HUDEP-2 (cell line): ENCODE measurements at regions not wholly inside any gene's neighbourhood (a gene's known extent, or its start where the extent isn't known, plus 50 kb on each side); places are given as distances from the start of the nearest gene placed in this dataset.

Experiments used
- DNase-seq, 76 experiments: peaks; one replicate each; lab custom pipeline; 2025; ENCODE audit not compliant: unreplicated experiment in 76 of 76; lab: John Stamatoyannopoulos, UW

DNA sequence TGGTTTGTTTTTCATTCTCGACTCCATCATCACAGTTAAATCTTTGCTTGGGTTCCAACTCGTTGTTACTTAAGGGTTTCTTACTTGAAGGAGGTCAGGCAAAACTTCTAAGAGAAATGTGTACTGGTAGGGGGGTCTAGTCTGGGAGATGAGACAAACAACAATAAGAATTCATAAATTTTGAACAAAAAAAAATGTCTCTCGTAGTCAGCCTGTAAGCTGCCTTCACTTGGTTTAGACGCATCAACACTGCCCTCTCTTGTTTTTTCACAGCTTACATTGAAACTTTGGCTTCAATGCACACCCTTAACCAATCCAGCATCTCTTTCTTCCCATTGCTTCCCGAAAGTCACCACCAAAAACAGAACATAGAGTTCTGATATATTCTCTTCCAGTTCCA lies 576.4 kb upstream of the PIK3C3 start:
- no peak for DNase-seq

DNA sequence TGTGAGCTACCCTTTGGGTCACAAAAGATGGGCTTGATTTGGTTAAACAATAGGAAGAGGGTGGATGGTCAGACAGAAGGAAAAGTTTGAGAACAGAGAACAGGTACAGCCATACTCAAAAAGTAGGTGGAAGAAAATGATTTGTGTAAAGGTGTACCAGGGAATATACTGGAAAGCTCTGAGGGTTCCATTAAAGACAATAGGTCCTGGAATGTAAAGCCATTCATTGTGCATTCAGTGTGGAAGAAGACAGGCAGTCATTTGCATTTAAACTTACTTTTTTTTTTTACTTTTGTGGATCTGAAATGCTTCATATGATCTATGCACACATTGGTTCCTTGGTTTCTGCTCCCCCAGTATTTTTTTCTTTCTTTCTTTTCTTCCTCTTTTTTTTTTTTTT lies 581.4 kb upstream of the PIK3C3 start:
- DNase-seq = no peak

DNA sequence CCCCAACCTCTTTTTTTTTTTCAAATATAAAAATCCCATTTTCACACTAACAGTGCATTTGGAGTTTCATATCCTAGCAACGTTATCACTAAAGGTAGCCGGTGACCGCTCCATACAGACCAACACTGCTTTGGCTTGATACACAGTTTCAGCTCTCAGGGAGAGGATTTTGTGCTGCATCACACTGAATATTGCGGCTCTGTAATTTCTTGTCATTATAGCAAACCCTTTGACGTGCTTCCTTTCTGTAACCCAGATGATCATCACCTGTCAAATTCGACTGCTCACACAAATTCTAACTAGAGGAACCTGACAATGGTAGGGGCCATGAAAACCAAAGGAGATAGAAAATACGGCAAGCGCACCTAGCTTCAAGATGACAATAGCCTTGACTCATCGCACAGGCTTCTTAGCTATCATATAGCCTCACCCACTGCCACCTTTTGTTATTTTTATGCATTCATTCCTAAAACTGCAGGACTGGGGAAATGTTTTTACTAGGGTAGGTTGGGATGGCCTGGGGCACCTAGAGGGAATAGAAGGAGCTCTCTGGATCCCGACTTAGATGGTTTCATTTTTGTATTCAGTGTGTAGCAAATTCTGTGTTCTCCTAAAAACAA lies 582.9 kb upstream of the PIK3C3 start:
- no peak for DNase-seq

DNA sequence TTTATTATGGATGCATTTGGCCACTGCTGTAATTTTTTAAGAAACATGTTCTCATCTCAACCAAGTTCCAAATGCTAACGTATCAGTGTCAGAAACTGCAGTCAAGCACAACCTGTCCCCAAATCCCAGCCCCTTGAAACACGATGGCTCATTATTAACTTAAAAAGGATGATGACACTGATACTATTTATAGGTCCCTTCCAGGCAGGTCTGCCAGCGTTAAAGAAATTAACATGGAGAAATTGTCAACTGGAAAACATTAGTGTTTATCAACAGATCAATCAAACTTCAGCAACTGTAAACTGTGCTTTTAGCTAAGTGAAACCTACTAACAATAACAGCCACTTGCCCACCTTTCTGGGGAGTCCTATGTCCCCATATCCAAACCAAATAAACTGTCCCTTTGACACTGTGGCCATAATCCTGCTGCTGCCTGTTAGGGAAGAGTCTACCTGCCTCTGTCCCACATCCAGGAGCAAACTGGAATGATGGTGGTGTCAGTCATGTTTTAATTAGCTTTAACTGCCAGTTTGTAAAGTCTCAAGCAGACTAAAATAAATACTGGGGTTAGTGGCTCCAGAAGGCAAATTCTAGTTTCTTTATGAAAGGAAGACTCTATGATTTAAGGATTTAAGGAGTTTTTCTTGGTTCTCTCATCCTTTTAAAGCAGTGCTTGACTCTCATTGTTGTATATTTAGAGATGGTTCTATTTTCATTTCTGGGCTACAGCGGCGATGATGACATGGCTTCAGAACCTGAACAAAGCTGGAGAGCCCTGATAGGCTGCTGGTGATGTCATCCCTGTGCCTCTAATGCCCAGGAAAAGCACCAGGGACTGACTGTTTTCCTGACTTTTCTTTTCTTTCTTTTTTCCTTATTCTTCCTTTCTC lies 583.6 kb upstream of the PIK3C3 start:
- no peak for DNase-seq

DNA sequence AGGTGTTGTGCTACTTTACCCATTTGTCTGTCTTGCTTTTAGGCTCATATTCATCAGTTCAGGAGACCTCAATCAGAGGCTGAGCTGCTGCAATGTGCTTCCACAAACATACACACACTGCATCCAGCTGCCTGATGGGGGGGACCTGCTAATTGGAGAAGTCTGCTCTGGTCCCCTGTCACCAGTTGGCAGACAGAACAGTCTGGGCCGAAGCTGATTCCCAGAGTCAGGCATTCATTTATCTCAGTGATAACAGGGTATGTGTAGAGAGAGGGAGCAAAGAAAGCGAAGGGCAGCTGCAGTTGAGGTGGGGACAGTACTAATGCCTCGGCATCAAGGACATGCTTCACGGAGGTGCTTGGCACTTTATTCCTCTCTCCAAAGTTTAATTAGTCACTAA lies 584.3 kb upstream of the PIK3C3 start:
- DNase-seq = no peak

DNA sequence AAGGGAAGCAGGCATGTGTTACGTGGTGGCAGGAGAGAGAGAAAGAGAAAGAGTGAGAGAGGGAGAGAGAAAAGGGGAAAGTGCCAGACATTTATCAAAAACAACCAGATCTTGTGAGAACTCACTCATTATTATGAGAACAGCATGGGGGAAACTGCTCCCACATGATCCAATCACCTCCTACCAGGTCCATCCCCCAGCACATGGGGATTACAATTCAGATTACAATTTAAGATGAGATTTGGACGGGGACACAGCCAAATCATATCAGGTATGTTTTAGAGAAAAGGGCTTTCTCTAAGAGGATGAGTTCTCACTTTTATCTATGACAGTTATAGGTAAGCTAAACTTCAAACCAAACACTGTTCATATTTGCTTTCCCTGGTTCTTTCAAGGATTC lies 597.3 kb upstream of the PIK3C3 start:
- DNase-seq = no peak

DNA sequence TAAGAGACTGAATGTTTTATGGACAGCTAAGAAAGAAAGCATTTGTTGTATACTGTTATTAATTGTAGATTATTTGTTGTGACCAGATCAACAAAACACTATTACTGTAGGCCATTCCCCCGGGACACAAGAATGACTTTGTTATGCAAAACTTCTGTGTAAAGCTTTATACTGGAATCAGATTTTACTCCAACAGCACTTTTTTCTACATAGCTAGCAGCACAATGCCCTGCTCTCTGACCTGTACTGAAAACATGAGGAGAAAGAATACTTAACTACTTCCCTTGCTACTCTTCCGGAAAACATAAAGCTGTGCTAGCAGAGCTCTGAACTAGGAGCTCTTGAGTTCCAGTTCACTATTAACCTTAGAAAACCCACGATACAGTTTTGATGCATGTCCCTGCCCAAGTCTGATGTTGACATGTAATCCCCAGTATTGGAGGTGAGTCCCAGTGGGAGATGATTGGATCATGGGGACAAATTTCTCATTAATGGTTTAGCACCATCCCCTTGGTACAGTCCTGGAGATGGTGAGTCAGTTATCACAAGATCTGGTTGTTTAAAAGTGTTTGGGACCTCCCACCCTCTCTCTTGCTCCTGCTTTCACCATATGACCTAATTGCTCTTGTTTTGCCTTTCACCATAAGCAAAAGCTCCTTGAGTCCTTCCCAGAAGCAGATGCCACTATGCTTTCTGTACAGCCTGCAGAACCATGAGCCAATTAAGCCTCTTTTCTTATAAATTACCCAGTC lies 601.1 kb upstream of the PIK3C3 start:
- no peak for DNase-seq

DNA sequence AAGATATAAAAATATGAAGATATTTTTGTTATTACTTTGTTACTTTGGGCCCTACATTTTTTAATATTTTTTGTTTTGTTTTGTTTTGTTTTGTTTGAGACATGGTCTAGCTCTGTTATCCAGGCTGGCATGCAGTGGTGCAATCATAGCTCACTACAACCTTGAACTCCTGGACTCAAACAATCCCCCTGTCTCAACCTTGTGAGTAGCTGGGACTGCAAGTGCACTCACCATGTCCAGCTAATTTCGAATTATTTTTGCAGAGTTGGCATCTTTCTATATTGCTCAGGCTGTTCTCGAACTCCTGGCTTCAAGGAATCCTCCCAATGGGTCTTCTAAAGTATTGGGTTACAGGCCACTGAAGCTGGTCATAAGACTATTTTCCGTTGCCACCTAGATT lies 603.6 kb upstream of the PIK3C3 start:
- no peak for DNase-seq

DNA sequence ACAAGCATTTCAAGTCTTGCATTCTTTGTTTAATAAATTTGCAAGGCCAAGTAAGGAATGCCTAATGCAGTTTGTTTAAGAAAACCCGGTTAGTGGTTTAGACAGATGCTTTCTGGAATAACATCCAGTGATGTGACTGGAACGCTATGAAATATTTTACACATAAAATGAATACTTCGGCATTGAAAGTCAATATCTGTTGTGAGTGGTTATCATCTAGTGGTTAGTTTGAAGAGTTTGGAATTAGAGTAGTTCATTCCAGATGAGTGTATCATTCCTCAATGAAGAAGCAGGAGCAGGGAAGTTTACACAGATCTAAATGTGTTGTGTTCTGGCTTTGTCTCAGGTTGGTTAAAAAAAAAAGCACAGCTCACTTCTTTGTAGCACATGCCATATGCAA lies 608.0 kb upstream of the PIK3C3 start:
- DNase-seq = no peak

DNA sequence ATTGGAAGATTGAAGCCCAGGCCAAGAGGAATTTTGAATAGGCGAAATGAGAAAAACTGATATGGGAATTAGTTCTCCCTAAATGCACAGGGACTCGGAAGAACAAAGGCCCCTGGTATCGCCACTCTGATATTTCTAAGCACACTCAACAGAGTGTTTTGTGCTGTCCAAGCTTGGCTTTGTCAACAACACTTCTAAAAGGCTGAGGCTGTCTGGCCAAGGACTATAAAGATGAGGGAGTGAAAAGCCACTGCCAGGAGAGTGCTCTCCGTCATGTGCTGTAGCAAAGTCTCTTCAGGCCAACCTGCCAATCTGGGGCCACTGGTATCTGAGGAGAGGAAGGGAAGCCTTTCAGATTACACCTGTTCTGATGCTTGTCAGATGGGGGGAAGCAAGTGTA lies 611.2 kb upstream of the PIK3C3 start:
- no peak for DNase-seq

DNA sequence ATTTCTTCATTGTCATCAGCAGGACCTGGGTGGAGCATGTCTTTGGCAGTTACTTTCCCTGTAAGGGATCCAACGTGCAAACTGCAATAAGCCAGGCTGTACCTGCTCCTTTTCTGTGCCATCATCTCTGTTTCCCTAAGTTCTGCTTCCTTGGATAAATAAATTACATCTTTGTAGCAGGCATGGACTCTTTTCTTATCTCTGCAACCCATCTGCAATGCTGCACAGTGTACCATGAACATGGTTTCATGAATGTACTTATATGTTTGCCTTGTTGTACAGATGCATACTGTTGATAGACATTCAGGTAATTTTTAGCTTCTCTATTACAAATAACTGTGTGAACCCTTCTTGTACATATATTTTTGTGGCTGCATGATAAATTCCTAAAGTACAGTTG lies 616.7 kb upstream of the PIK3C3 start:
- no peak for DNase-seq

DNA sequence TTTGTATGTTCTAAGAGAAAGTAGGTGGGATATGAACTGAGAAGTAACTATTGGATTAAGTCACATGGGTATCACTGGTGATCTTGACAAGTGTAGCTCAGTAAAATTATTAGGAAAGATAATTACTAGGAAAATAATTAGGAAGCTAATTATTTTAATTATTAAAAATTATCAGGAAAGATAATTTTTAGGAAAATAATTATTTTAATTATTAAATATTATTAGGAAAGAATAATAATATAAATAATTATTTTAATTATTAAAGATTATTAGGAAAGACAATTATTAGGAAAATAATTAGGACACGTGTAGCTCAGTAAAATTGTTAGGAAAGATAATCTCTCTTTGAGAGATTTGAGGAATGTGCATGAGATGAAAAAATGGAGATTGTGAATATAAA lies 623.4 kb upstream of the PIK3C3 start:
- no peak for DNase-seq

DNA sequence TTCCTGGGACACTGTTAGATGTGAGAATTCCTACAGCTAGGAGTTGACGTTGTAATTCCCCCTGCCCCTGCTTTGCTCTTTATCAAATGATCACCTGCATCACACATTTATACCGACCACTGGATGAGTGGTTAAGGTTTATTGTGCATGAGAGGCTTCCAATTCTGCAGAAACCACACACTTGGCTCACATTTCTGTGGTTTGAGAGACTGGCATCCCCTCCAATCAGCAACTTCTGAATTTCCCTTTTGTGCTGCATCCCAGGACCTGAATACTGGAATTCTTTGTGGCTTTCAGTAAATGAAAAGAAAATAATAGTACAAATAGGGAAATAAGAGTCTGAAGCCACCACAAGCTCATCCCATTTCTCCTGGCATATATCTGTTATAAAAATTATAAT lies 628.7 kb upstream of the PIK3C3 start:
- no peak for DNase-seq

DNA sequence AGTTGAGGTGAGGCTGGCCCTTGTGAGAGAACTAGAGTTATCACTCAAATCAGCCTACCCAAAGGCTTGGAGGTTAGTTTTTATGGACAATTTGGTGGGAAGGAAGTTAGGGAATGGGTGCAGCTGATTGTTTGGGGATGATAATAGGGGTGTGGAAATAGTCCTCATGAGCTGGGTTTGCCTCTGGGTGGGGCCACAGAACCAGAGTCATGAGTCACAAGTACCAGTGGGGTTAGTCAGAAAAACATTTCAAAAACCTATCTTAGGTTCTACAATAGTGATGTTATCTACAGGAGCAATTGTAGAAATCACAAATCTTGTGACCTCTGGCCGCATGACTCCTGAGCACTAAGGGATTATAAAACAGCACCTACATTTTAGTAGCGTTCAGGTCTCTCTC lies 630.1 kb upstream of the PIK3C3 start:
- no peak for DNase-seq

DNA sequence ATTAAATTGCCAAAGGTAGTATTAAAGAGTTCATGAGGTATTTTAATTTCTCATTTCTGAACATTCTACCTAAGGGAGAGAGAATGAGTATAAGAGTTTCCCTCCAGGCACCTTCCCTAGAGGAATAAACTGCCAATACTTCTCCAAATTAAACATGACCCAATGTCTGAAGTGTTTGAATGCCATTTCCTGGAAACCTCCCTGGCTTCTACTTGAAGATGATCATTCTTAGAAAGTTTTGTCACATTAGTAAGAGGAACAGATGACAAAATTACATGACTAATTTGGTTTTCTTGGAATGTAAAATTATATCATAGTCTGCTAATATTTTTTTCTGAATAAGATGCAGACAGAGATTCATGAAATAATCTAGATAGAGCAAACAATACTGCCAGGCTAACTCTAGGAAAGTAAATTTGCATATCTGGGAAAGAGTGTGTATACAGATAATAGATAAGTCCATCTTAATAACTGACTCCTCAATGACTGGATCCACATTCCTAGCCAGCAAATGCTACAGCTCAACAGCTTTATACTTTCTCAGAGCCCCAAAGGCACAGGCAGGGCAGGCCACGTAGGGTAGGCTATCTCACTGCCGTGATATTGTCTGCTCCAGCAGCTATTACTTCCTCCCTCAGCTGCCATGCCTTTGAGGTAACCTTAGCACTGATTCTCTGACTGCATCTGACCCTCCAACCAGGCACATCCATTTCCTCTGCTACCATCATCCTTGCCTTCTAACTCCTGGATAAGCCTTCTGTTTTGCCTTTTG lies 630.8 kb upstream of the PIK3C3 start:
- DNase-seq = no peak

DNA sequence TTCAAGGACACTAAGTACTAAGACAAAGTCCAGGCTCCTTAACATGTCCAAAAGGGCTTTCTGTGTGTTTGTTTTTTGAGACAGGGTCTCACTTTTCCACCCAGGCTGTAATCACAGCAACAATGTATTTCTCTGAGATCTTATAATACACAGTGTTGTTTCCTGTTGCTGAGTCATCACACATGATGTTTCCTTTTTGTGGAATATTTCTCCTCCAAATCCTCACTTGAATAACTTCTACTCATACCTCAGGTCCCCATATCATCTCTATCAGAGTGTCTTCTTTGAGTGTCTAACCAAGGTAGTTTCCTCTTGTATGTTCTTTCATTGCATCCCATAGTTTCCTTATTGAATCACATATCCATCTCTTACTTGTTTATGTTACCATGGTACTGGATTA lies 632.0 kb upstream of the PIK3C3 start:
- DNase-seq = no peak

DNA sequence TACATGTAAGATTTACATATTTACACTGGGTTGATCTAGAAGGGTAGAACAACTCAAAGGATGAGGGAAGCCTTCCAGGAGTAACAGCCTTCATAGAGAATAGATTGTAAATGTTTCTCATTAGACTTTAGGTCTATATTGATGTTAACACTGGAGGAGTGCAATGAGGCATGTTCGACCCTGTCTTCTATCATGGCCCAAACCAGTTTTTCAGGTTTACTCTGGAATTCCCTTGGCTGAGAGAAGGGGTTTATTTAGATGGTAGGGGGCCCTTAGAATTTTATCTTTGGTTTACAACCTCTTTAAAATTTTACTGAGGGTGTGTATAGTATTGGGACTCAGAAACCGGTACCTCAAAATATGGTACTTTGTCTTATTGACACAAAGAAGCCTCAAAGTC lies 634.9 kb upstream of the PIK3C3 start:
- DNase-seq = no peak

DNA sequence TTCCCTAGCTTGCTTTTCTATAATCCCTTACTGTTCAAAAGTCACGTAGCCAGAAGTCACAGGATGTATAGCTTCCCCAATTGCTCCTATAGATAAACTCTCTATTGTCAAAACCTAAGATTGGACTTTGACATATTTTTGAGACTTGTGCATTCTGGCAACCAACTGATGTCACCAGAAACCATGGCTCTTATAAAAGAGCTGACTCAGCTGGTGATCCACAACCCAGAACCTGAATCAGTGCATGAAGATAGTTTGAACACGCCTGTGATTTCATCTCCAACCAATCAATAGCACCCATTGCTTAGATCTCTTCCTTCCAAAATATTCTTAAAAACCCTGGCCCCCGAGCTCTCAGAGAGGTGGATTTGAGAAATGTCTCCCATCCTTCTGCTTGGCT lies 639.9 kb upstream of the PIK3C3 start:
- no peak for DNase-seq

DNA sequence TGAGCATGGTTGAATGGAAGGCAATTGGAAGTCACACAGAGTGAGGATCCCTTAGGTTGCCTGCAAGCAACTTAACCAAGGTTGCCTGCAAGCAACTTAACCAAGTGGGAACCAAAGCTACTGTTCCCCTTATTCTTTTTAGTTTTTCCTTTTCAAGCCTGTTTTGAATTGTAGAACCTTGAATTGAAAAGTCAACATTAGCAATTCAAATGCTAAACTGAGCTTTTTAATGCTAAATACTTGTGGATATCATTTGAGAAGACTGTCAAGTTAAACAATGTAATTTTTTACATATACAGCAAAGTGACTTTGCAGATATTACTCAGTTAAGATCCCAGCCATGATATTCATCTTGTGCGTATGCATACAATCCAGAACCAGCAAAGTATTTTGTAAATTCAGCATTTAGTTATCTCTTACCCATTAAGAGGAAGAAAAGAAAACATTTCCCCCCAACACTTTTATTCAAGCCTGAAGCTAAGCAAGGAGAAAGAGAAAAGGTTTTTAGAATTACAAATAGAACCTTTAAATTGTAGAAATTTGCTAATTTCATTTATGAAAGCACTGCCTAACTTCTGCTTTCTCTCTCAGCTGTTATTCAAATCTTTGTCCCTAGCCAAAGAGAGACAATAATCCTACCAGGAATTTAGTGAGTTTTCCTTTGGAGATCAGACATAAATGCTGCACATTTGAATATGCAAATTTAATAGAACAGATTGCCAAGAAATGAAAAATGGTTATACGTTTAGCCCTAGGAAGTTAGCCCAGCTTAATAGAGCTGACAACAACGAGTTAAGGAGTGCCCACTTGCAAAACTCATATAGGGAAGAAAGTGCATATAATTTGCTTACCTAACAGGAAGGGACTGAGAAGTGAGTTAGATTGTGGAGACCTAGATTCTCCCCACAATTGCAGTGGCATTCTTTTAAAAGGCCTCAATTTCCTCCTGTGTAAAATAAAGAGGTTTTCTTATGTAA lies 643.2 kb upstream of the PIK3C3 start:
- DNase-seq = no peak

DNA sequence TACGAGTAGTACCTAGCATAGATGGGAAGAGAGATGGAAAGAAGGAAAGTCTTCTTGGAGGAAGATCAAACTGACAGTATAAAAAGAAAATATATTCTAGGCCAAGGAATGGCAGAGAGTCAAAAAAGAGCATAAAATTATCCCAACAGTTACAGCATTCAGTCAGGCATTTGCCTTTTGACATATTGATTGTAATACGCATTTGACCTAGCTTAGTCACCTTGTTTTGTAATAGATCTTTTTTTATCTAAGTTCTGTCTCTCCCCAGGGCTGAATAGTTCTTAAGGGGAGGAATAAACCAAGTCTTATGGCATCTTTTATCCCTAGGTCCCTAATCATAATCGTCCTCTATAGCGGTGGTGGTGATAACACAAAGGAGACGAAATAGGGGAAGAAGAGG lies 657.3 kb upstream of the PIK3C3 start:
- no peak for DNase-seq
